ENCODE measurements at regions not wholly inside any gene's neighbourhood (a gene's known extent, or its start where the extent isn't known, plus 50 kb on each side); places are given as distances from the start of the nearest gene placed in this dataset.

- no peak for ATAC-seq (ENCODE audit: low FRiP score in 2 of 2)
- H3K4me3 ChIP-seq, result no peak overlapping the region
- H3K9me3 ChIP-seq, result no peaks in the 10 kb centered on the region
- H3K36me3 ChIP-seq, result no peaks in the 10 kb centered on the region
- H3K27ac ChIP-seq, result no peak overlapping the region
- H3K4me1 ChIP-seq, result no peaks in the 10 kb centered on the region
- DNase-seq, result no peak
- TF ChIP-seq EP300 (IDR thresholded peaks at IDR 0.05), result no peak
- TF ChIP-seq, protein P1, sequence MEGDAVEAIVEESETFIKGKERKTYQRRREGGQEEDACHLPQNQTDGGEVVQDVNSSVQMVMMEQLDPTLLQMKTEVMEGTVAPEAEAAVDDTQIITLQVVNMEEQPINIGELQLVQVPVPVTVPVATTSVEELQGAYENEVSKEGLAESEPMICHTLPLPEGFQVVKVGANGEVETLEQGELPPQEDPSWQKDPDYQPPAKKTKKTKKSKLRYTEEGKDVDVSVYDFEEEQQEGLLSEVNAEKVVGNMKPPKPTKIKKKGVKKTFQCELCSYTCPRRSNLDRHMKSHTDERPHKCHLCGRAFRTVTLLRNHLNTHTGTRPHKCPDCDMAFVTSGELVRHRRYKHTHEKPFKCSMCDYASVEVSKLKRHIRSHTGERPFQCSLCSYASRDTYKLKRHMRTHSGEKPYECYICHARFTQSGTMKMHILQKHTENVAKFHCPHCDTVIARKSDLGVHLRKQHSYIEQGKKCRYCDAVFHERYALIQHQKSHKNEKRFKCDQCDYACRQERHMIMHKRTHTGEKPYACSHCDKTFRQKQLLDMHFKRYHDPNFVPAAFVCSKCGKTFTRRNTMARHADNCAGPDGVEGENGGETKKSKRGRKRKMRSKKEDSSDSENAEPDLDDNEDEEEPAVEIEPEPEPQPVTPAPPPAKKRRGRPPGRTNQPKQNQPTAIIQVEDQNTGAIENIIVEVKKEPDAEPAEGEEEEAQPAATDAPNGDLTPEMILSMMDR (IDR thresholded peaks at IDR 0.05), result no peak
- no peak for TF ChIP-seq POLR2AphosphoS5 (IDR thresholded peaks at IDR 0.05)
- no peak for TF ChIP-seq POLR2A (IDR thresholded peaks at IDR 0.05)
- no peaks in the 10 kb centered on the region for H3K27me3 ChIP-seq
- WGBS, 2 donors, result 85 to 86% methylated on average over 8 of the region's 9 CpGs
These were observed 440.0 kb downstream of the ZNF516 start for GRCh38 chr18:76055025-76055424.

DNA sequence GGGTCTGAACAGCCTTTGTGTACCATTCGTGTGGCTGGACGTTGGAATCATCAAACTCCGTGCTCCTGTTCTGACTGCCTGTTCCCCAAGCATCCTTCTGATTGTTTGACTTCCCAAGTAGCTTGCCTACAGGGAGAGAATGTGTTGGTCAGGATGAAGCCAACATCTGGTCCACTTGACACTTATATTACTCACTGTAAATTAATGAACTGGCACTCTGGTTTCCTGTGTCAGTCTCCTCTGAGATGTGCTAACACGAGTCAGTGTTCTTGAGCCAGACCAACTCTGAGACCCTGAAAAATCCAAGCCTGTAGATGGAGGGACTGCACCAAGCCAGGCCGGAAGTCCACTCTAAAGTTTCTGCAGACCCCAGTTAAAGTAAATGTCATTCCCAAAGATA, 440.9 kb downstream of the ZNF516 start:
- H3K36me3 ChIP-seq, result no peaks in the 10 kb centered on the region
- no peaks in the 10 kb centered on the region for H3K27me3 ChIP-seq
- 58 to 64% methylated on average over 2 to 5 of the region's 5 CpGs for WGBS, 2 donors
- no peaks in the 10 kb centered on the region for H3K4me1 ChIP-seq
- ATAC-seq (ENCODE audit: low FRiP score in 2 of 2), result no peak
- H3K4me3 ChIP-seq, result no peak overlapping the region
- no peak overlapping the region for H3K27ac ChIP-seq
- no peaks in the 10 kb centered on the region for H3K9me3 ChIP-seq
- TF ChIP-seq POLR2AphosphoS5 (IDR thresholded peaks at IDR 0.05) (no peak), POLR2A (IDR thresholded peaks at IDR 0.05) (no peak), EP300 (IDR thresholded peaks at IDR 0.05) (no peak)
- TF ChIP-seq, protein P1 (IDR thresholded peaks at IDR 0.05), result no peak
- DNase-seq, result no peak

DNA sequence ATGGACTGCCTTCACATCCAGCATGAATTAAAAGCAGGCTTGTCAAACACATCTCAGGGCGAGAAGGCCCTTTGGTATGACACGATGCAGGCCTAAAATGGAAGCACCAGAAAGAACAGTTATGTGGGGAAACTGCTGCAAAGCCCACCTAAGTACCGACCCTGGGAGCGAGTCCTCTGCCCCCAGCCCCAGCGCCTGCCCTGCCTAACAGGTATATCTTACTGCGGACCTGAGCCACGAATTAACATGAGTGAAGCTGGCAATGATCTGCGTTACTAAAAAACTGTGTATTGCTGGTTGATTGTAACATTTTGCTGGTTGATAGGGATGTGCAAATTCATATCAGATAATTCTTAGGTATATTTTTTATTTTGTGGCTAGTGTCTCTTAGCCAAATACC, 441.5 kb downstream of the ZNF516 start:
- H3K4me1 ChIP-seq, result no peaks in the 10 kb centered on the region
- ATAC-seq (ENCODE audit: low FRiP score in 2 of 2) (no peak), DNase-seq (peak in 1 of 2 donors; percentile 11)
- WGBS, 2 donors, result 81 to 90% methylated on average over 8 of the region's 8 CpGs
- no peak overlapping the region for H3K4me3 ChIP-seq
- H3K36me3 ChIP-seq, result no peaks in the 10 kb centered on the region
- no peak overlapping the region for H3K27ac ChIP-seq
- TF ChIP-seq, protein P1 (IDR thresholded peaks at IDR 0.05), result no peak
- no peak for TF ChIP-seq POLR2A (IDR thresholded peaks at IDR 0.05)
- no peak for TF ChIP-seq POLR2AphosphoS5 (IDR thresholded peaks at IDR 0.05)
- TF ChIP-seq EP300 (IDR thresholded peaks at IDR 0.05), result no peak
- H3K27me3 ChIP-seq, result no peaks in the 10 kb centered on the region
- H3K9me3 ChIP-seq, result no peaks in the 10 kb centered on the region

- Histone ChIP-seq H3K9me3 (no peaks in the 10 kb centered on the region), H3K27ac (no peak overlapping the region), H3K4me1 (no peaks in the 10 kb centered on the region), H3K27me3 (no peaks in the 10 kb centered on the region), H3K36me3 (no peaks in the 10 kb centered on the region), H3K4me3 (no peak overlapping the region)
- ATAC-seq (ENCODE audit: low FRiP score in 2 of 2), result no peak
- DNase-seq, result no peak
- 84 to 89% methylated on average over 9 of the region's 9 CpGs for WGBS, 2 donors
- TF ChIP-seq EP300 (IDR thresholded peaks at IDR 0.05), result no peak
- no peak for TF ChIP-seq POLR2AphosphoS5 (IDR thresholded peaks at IDR 0.05)
These were observed 442.8 kb downstream of the ZNF516 start for GRCh38 chr18:76052227-76052595.

- Histone ChIP-seq H3K4me1 (no peaks in the 10 kb centered on the region), H3K9me3 (no peaks in the 10 kb centered on the region), H3K27ac (no peak overlapping the region), H3K27me3 (no peaks in the 10 kb centered on the region), H3K4me3 (no peak overlapping the region), H3K36me3 (no peaks in the 10 kb centered on the region)
- DNase-seq, result no peak
- 56% methylated on average over 14 of the region's 14 CpGs for WGBS, 2 donors
- no peak for ATAC-seq (ENCODE audit: low FRiP score in 2 of 2)
- TF ChIP-seq EP300 (IDR thresholded peaks at IDR 0.05) (no peak), POLR2AphosphoS5 (IDR thresholded peaks at IDR 0.05) (no peak), POLR2A (IDR thresholded peaks at IDR 0.05) (no peak)
- TF ChIP-seq, protein P1 (IDR thresholded peaks at IDR 0.05), result no peak
These were observed 443.4 kb downstream of the ZNF516 start for GRCh38 chr18:76051396-76052226.
